ENCODE measurements at regions not wholly inside any gene's neighbourhood (a gene's known extent, or its start where the extent isn't known, plus 50 kb on each side); places are given as distances from the start of the nearest gene placed in this dataset.

GRCh38 chr6:46078294-46078693 is 51.5 kb upstream of the ENPP4 start:
- no peaks in the 10 kb centered on the region for H4K20me1 ChIP-seq (replicated peaks; ENCODE audit: control insufficient read depth, extremely low read depth, insufficient read depth, low read length)

GRCh38 chr6:46079061-46079460 is 50.7 kb upstream of the ENPP4 start:
- no peaks in the 10 kb centered on the region for H3K9me1 ChIP-seq (replicated peaks; ENCODE audit: control insufficient read depth, extremely low read depth, insufficient read depth, low read length)

More at GRCh38 chr6:46078294-46078693, 51.5 kb upstream of the ENPP4 start:
- Histone ChIP-seq H3K27me3 (ENCODE audit: control insufficient read depth in 2 of 2, insufficient read depth in 2 of 2, low read length in 2 of 2) (peaks cover 1 to 5% of the 10 kb centered on the region in 2 experiments), H3K36me3 (ENCODE audit: control insufficient read depth in 2 of 2, extremely low read depth in 1 of 2, insufficient read depth in 2 of 2, low read length in 2 of 2) (no peaks in the 10 kb centered on the region), H2AFZ (ENCODE audit: low read depth, low read length) (no peak overlapping the region), H3K9me1 (replicated peaks; ENCODE audit: control insufficient read depth, extremely low read depth, insufficient read depth, low read length) (no peaks in the 10 kb centered on the region), H3K4me1 (ENCODE audit: control insufficient read depth, extremely low read depth, insufficient read depth, low read length) (no peaks in the 10 kb centered on the region), H3K9ac (replicated peaks; ENCODE audit: extremely low read depth, insufficient read depth, low read length) (no peak overlapping the region), H3K4me3 (replicated peaks in 1 of 3; ENCODE audit: insufficient read depth in 1 of 3, low read depth in 1 of 3, low read length in 3 of 3) (no peak overlapping the region), H3K79me2 (ENCODE audit: control insufficient read depth, insufficient read depth, low read length) (no peaks in the 10 kb centered on the region), H3K27ac (ENCODE audit: insufficient read depth, low read depth, low read length) (no peak overlapping the region), H3K4me2 (ENCODE audit: insufficient read depth, low read length) (no peak overlapping the region), H3K9me3 (replicated peaks; ENCODE audit: control insufficient read depth, insufficient read depth, low read length) (no peaks in the 10 kb centered on the region)
- FAIRE-seq (no peak), DNase-seq (ENCODE audit: low read depth, low spot score) (no peak)
- TF ChIP-seq MYC (IDR thresholded peaks at IDR 0.05; ENCODE audit: low read depth, low read length) (no peak), JUN (IDR thresholded peaks at IDR 0.05; ENCODE audit: borderline replicate concordance, insufficient read depth, insufficient read length, low read depth) (no peak), MAX (IDR thresholded peaks at IDR 0.05; ENCODE audit: insufficient read depth, insufficient read length) (no peak)
- BruUV-seq (replicated peaks), result no TSS peak
- ChIA-PET CTCF (no interaction called here), POLR2A (no interaction called here)
- dilution Hi-C loops (cut with MboI; ENCODE audit: extremely low pct_ligation_motif_present, low sequenced_read_pairs), result no loop called here
- intact Hi-C loops (cut with micrococcal nuclease), result no loop called here

More at GRCh38 chr6:46079061-46079460, 50.7 kb upstream of the ENPP4 start:
- ChIA-PET POLR2A (no interaction called here), CTCF (interaction anchor here (1.7 to 3.4 kb wide), 2 partner anchors 11 to 13 kb away, joined by 6 to 29 read pairs; no protein-coding TSS in a partner anchor)
- TF ChIP-seq GATA2 (IDR thresholded peaks at IDR 0.05; ENCODE audit: insufficient read depth, insufficient read length, low read depth, low read length) (no peak), POLR2A (IDR thresholded peaks at IDR 0.05; ENCODE audit: low read depth, low read length) (no peak), POLR2AphosphoS5 (IDR thresholded peaks at IDR 0.05; ENCODE audit: insufficient read depth, low read depth, low read length) (no peak), JUN (IDR thresholded peaks at IDR 0.05; ENCODE audit: borderline replicate concordance, insufficient read depth, insufficient read length, low read depth) (no peak), FOS (IDR thresholded peaks at IDR 0.05; ENCODE audit: borderline replicate concordance, insufficient read depth, low read length) (no peak), MAX (IDR thresholded peaks at IDR 0.05; ENCODE audit: insufficient read depth, insufficient read length) (no peak), EZH2 (IDR thresholded peaks at IDR 0.05; ENCODE audit: borderline replicate concordance, low read depth, low read length, severe bottlenecking) (no peak), MYC (IDR thresholded peaks at IDR 0.05; ENCODE audit: low read depth, low read length) (no peak), CTCF (IDR thresholded peaks at IDR 0.05; ENCODE audit: extremely low read depth in 1 of 2, insufficient read depth in 1 of 2, low read depth in 1 of 2, low read length in 2 of 2) (no peak)
- no peak overlapping the region for H2AFZ ChIP-seq (ENCODE audit: low read depth, low read length)
- H3K4me2 ChIP-seq (ENCODE audit: insufficient read depth, low read length), result no peak overlapping the region
- no peak overlapping the region for H3K9ac ChIP-seq (replicated peaks; ENCODE audit: extremely low read depth, insufficient read depth, low read length)
- no peaks in the 10 kb centered on the region for H3K4me1 ChIP-seq (ENCODE audit: control insufficient read depth, extremely low read depth, insufficient read depth, low read length)
- peaks cover 0 to 3% of the 10 kb centered on the region in 2 experiments for H3K27me3 ChIP-seq (ENCODE audit: control insufficient read depth in 2 of 2, insufficient read depth in 2 of 2, low read length in 2 of 2)
- no peaks in the 10 kb centered on the region for H3K36me3 ChIP-seq (ENCODE audit: control insufficient read depth in 2 of 2, extremely low read depth in 1 of 2, insufficient read depth in 2 of 2, low read length in 2 of 2)
- H3K9me3 ChIP-seq (replicated peaks; ENCODE audit: control insufficient read depth, insufficient read depth, low read length), result no peaks in the 10 kb centered on the region
- no peak for DNase-seq (ENCODE audit: low read depth, low spot score)
- intact Hi-C loops (cut with micrococcal nuclease), result no loop called here
- H3K27ac ChIP-seq (ENCODE audit: insufficient read depth, low read depth, low read length), result no peak overlapping the region
- H4K20me1 ChIP-seq (replicated peaks; ENCODE audit: control insufficient read depth, extremely low read depth, insufficient read depth, low read length), result no peaks in the 10 kb centered on the region
- no peak for FAIRE-seq
- BruUV-seq (replicated peaks), result no TSS peak
- no peak overlapping the region for H3K4me3 ChIP-seq (replicated peaks in 1 of 3; ENCODE audit: insufficient read depth in 1 of 3, low read depth in 1 of 3, low read length in 3 of 3)
- no peaks in the 10 kb centered on the region for H3K79me2 ChIP-seq (ENCODE audit: control insufficient read depth, insufficient read depth, low read length)
- dilution Hi-C loops (cut with MboI; ENCODE audit: extremely low pct_ligation_motif_present, low sequenced_read_pairs), result no loop called here

Measured in endothelial cell of umbilical vein (primary cell).